ENCODE measurements at regions not wholly inside any gene's neighbourhood (a gene's known extent, or its start where the extent isn't known, plus 50 kb on each side); places are given as distances from the start of the nearest gene placed in this dataset.

- intact Hi-C loops (cut with micrococcal nuclease) = no loop called here
These were observed 275.2 kb downstream of the DSEL start for GRCh38 chr18:67241299-67241698.

- intact Hi-C loops (cut with micrococcal nuclease) = no loop called here
These were observed 276.7 kb downstream of the DSEL start for GRCh38 chr18:67239826-67240225.

- intact Hi-C loops (cut with micrococcal nuclease) = no loop called here
These were observed 283.5 kb downstream of the DSEL start for GRCh38 chr18:67232991-67233390.

- intact Hi-C loops (cut with micrococcal nuclease) = no loop called here
These were observed 284.1 kb downstream of the DSEL start for GRCh38 chr18:67232406-67232805.

- intact Hi-C loops (cut with micrococcal nuclease) = no loop called here
These were observed 293.6 kb downstream of the DSEL start for GRCh38 chr18:67222887-67223286.

- intact Hi-C loops (cut with micrococcal nuclease) = loop anchor here (2.0 to 10.0 kb wide), 2 partner anchors 295 to 985 kb away; no protein-coding TSS in a partner anchor
These were observed 296.7 kb downstream of the DSEL start for GRCh38 chr18:67219821-67220220.

GRCh38 chr18:67218556-67218955 is 298.0 kb downstream of the DSEL start:
- intact Hi-C loops (cut with micrococcal nuclease) = loop anchor here (2.0 to 10.0 kb wide), 2 partner anchors 296 to 986 kb away; no protein-coding TSS in a partner anchor

GRCh38 chr18:67217551-67218166 is 298.9 kb downstream of the DSEL start:
- intact Hi-C loops (cut with micrococcal nuclease) = loop anchor here (1.0 to 10.0 kb wide), 5 partner anchors 297 to 1518 kb away; no protein-coding TSS in a partner anchor

- intact Hi-C loops (cut with micrococcal nuclease) = loop anchor here (1.0 to 10.0 kb wide), 4 partner anchors 988 to 1518 kb away; no protein-coding TSS in a partner anchor
These were observed 299.7 kb downstream of the DSEL start for GRCh38 chr18:67216846-67217245.

GRCh38 chr18:67215686-67216085 is 300.8 kb downstream of the DSEL start:
- intact Hi-C loops (cut with micrococcal nuclease) = loop anchor here (10.0 kb wide), 1 partner anchor 989 kb away; no protein-coding TSS in a partner anchor

GRCh38 chr18:67211646-67212045 is 304.9 kb downstream of the DSEL start:
- intact Hi-C loops (cut with micrococcal nuclease) = loop anchor here (10.0 kb wide), 1 partner anchor 993 kb away; no protein-coding TSS in a partner anchor

- intact Hi-C loops (cut with micrococcal nuclease) = loop anchor here (1.0 to 5.0 kb wide), 2 partner anchors 96 to 1462 kb away; no protein-coding TSS in a partner anchor
These were observed 315.9 kb downstream of the DSEL start for GRCh38 chr18:67200665-67201064.

GRCh38 chr18:67199993-67200617 is 316.4 kb downstream of the DSEL start:
- intact Hi-C loops (cut with micrococcal nuclease) = loop anchor here (1.0 to 5.0 kb wide), 2 partner anchors 96 to 1462 kb away; no protein-coding TSS in a partner anchor

GRCh38 chr18:67194886-67195285 is 321.6 kb downstream of the DSEL start:
- intact Hi-C loops (cut with micrococcal nuclease) = no loop called here

GRCh38 chr18:67192535-67192934 is 324.0 kb downstream of the DSEL start:
- intact Hi-C loops (cut with micrococcal nuclease) = no loop called here

GRCh38 chr18:67183398-67183797 is 333.1 kb downstream of the DSEL start:
- intact Hi-C loops (cut with micrococcal nuclease) = no loop called here

GRCh38 chr18:67179726-67180125 is 336.8 kb downstream of the DSEL start:
- intact Hi-C loops (cut with micrococcal nuclease) = no loop called here

- intact Hi-C loops (cut with micrococcal nuclease) = no loop called here
These were observed 356.9 kb downstream of the DSEL start for GRCh38 chr18:67159662-67160061.

- intact Hi-C loops (cut with micrococcal nuclease) = no loop called here
These were observed 361.5 kb downstream of the DSEL start for GRCh38 chr18:67154979-67155378.

- intact Hi-C loops (cut with micrococcal nuclease) = no loop called here
These were observed 365.2 kb downstream of the DSEL start for GRCh38 chr18:67151366-67151765.

GRCh38 chr18:67145586-67146292 is 370.8 kb downstream of the DSEL start:
- intact Hi-C loops (cut with micrococcal nuclease) = no loop called here

- intact Hi-C loops (cut with micrococcal nuclease) = no loop called here
These were observed 372.2 kb downstream of the DSEL start for GRCh38 chr18:67144329-67144728.
